NB4 (cell line): ENCODE measurements at regions not wholly inside any gene's neighbourhood (a gene's known extent, or its start where the extent isn't known, plus 50 kb on each side); places are given as distances from the start of the nearest gene placed in this dataset.

Experiments
- CTCF ChIP-seq: IDR thresholded peaks from one replicate; pipeline ENCODE4 v1.5.1; 2012; ENCODE audit warnings: low read depth, low read length
- POLR2A ChIP-seq: IDR thresholded peaks from 2 replicates; pipeline ENCODE4 v1.6.1; 2011; ENCODE audit warnings: mild to moderate bottlenecking; ENCODE audit not compliant: insufficient read length; ENCODE audit errors: extremely low read depth

DNA sequence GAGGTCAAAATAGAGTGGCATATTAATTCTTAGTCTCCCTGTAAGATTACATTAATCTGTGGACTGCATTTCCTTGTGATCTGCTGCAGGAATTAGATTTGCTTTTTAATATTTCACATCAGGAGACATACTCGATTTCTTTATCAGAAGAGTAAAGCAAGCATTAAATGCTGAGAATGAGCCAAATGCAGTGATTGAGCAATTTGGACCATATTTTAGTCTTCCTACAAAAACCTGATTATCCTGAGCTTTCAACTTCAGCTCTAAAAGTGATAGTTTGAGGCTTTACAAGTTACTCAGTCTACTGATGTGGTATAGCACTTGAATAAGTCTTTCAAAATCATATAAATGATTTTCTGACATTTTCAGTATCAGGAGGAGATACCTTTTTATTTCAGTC lies 774.3 kb upstream of the RAB6C start:
- TF ChIP-seq CTCF (no peak), POLR2A (no peak)
